ENCODE measurements at regions not wholly inside any gene's neighbourhood (a gene's known extent, or its start where the extent isn't known, plus 50 kb on each side); places are given as distances from the start of the nearest gene placed in this dataset.
A peak's percentile ranks its signal among the peaks of the same experiment; 100 is the strongest.
"Not testable (repeated sequence)": the region's sequence is repeated elsewhere in the genome, so short reads cannot be mapped to it uniquely, and the experiment has no call there.

DNA sequence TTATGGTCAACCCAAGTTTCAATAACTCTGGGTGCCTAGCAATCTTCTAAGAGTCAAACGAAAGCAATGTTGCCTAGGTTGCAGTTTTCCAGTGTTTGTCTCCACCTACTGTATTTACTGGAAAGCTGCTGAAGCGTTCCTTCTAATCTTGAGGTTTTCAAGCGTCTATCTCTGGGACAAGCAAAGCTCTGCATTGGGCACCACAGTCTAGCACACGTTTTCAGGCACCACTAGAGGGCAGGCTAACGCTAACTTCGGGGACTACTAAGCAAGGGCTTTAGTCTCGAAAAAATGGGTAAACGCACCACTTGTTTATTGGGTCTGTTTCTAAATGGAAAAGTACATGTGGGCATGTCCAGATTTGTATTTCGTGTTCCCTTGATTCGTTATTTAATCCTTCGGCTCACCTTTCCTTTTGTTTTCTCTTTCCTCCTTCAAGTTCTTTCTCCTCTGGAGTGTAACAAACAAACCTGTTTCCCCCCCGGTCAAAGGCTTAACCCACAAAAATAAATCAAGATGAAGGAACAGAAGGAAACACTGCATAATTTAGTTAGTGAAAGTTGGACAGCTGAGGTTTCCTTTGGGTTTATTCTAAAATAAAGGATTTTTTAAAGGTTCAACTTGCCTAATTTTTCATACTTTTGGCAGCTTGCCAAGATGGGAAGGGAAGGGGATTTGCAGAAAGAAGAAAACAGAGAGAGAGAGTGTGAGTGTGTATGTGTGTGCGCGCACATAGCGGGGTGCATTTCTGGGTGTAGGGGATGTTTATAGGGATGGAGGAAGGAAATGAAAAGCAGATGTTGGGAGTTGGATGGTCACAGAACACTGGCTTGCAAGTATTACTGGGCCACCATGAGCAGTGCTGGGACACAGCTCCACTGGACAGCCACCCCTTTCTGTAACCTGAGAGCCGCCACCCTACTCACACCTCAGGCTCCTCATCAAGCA, 348.3 kb downstream of the GOLGA6L6 start:
- DNase-seq (ENCODE audit: low read depth, low spot score) = peak; percentile 3

DNA sequence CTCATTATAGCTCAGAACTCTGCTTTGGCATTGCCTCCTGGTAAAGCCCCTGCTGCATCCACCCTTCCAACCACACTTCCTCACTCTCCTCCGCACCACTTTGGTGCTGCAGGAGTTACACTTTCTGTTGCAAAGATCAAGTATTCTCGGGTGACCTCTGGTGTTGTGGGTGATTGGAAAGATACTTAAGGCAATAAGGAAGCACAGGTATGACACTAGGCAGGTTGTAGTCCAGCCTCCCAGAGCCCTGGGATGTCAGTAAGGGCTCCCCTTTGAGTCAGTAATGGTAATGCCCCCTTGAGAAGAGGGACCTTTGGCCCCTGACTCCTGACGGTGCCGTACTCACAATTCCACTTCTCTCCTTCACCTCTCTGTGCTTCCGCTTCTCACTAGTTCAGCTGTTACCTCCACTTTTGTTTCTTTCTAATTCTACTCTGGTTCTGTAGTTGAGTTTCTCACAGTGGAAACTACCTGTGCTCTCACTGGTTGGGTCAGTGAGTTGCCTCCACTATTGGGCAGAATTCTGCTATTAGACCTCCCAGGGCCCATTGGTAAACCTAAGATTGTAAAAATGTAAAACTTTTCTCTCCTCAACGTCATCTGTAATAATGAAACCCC, 350.0 kb downstream of the GOLGA6L6 start:
- DNase-seq (ENCODE audit: low read depth, low spot score) = not testable (repeated sequence)

DNA sequence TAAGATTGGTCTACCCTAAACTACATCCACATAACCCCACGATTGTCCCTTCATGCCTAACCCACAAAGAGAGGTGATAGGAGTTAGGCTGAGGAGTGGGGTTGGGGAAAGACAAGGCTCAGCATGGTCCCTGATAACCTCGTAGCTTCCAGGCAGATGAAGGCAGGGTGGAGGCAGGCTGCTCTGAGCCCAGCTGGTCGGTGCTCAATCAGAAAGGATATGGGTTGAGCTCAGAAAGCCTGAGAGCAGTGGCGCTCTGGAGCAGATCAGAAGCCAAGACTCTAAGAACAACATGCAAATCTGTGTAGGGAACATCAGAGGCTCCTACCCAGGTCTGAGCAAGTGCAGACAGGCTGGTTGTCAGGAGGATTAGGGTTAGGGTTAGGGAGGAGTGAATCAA, 353.0 kb downstream of the GOLGA6L6 start:
- DNase-seq (ENCODE audit: low read depth, low spot score) = not testable (repeated sequence)

DNA sequence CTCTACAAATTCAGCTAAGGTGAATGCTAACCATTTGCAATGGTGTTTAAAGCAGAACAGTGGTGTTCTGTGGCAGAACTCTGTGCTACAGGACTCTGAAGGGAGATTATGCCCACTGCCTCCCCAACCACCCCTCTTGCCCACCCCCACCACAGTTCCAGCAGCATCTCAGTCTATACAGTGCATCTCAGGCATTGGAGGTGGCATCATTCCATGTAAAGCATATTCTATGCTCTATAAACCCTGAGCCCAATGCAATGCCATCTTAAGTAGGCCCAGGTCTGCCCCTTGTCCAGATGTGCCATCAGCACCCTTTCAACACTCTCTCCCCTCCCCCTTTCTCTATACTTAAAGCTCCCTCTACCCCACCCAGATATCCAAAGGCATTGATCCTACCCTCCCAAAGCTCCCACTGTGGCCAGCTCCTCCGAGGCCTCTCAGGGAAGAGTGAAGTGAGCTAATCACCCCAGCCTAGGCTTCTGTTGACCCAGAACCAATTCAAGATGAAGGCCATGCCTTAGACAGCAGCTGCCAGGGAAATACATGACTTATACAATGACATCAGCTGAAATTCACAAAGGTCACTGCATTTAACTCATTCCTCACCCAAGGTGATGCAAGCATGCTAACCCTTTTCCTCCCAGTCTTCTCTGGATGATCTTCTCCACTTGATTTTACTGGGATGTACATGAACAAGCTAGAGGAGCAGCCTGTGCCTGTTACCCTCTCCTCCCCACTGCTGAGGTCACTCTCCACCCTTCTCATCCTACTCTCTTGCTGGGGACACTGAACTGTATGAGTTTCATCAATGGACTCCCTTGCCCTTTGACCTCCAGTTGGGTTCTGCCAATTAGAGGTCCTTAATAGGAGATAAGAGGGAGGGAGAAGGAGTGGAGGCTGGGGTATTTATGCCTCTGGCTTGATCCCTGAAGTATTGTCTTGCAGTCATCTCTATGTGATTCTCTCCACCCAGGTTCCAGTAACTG, 353.9 kb downstream of the GOLGA6L6 start:
- DNase-seq (ENCODE audit: low read depth, low spot score) = not testable (repeated sequence)

DNA sequence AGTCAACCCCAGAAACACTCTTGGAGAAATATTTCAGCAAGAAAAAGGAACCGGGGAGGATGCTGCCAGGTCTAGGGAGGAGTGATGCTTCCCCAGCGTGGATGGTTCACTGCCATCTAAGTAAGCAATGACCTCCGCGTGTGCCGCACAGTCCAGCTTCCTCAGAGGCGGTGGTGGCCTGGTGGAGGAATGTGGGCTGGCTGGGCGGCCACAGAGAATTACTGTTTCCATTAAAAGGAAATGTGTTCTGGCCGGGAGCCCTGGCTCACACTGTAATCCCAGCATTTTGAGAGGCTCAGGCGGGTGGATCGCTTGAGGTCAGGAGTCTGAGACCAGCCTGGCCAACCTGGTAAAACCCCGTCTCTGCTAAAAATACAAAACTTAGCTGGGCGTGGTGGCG, 356.7 kb downstream of the GOLGA6L6 start:
- DNase-seq (ENCODE audit: low read depth, low spot score) = not testable (repeated sequence)

DNA sequence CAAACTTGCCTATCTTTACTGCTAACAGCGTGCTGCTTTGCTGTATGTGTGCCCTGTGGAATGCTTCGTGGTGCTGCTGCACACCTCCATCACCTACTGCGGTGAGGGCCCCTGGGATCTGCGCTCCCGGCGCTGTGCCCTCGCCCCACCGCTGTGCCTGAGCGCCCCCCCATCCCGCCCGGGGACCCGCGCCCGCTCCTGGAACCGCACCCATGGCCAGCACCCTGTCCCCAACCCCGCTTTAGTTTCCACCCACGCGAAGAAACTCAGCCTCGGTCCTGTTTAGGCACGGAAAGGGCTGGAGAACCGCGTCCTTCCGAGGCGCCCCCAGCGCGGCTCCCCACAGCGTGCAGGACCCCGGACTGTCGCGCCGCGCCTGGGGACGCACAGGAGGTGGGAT, 373.4 kb downstream of the GOLGA6L6 start:
- not testable (repeated sequence) for DNase-seq (ENCODE audit: low read depth, low spot score)

DNA sequence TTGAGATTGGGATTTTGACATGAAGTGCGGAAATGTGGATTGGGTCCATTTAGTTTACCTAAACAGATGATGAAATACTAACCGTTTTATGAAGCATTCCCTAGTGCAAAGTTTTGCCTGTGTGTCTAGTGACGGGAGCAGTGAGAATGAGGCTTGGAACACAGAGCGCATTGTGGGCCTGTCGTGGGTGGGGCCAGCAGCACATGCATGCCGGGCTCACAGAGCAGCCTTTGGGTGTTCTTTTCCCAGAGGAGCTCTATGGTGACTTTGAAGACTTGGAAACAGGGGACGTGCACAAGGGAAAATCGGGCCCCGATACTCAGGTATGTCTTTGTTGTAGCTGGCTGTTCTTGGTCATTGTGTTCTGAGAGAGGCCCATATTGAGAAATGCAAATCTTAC, 388.1 kb downstream of the GOLGA6L6 start:
- DNase-seq (ENCODE audit: low read depth, low spot score) = not testable (repeated sequence)

DNA sequence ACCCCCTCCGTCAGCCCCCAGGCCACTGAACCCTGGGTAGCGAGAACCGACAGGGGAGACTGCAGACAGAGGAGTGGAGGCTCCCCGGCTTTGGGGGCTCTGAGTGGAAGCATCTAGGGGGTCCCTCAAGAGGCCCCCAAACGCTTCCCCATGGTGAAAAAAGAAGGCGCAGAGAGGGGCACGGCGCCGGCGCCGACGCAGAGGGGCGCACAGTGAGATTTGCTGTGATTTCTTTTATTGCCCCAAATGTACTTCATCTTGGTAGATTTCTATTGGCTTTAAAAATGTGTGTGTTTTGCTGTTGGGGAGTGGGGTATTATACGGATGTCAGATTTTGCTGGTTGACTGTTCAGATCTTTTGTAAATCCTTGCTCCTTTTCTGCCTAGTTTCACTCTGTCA, 392.9 kb downstream of the GOLGA6L6 start:
- not testable (repeated sequence) for DNase-seq (ENCODE audit: low read depth, low spot score)

DNA sequence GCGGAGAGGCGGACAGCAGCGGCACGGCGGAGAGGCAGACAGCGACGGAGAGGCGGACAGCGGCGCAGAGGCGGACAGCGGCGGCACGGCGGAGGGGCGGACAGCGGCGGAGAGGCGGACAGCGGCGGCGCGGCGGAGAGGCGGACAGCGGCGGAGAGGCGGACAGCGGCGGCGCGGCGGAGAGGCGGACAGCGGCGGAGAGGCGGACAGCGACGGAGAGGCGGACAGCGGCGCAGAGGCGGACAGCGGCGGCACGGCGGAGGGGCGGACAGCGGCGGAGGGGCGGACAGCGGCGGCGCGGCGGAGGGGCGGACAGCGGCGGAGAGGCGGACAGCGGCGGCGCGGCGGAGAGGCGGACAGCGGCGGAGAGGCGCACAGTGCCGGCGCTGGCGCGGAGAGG, 393.6 kb downstream of the GOLGA6L6 start:
- not testable (repeated sequence) for DNase-seq (ENCODE audit: low read depth, low spot score)

DNA sequence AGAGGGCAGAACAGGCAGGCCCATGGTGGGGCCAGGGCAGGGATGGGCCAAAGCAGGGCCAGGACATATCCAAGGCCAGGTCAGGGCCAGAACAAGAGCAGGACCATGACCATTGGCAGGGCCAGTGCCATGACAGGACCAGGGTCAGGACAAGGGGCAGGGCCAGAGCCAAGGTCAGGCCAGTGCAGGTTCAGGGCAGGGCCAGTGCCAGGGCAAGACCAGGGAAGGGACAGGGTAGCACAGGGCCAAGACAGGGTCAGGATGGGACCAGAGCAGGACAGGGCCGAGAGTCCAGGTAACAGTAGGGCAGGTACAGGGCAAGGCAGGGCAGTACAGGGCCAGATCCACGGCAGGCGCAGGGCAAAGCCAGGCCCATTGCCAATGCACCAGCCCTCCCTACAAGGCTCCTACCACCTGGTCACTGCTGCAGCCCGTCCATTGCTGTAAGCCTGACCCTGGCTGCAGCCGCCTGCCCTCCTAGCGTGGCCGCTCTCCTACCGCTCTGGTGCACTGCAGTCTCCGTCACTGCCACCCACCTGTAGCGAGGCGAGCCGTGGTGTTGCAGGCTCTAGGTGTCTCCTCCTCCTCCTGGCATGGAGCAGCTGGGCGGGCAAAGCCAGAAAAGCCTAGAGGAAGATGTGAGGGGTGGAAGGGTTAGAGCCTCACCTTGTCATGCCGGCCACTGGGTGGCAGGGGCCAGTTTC, 397.1 kb downstream of the GOLGA6L6 start:
- DNase-seq (ENCODE audit: low read depth, low spot score) = not testable (repeated sequence)

DNA sequence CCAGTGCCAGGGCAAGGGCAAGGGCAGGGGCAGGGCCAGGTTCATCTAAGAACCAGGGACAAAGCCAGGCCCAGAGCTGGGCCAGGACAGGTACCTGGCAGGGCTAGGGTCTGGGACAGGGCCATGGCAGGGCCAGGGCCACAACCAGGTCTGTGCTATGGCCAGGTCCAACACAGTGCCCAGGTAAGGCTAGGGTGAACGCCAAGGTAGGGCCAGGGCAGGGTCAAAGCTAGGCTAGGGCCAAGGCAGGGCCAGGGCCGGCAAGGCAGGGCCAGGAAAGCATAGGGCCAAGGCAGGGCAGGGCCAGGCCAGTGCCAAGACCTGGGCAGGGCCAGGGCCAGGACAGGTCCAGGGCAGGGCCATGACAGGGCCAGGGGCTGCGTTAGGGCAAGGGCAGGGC, 398.7 kb downstream of the GOLGA6L6 start:
- DNase-seq (ENCODE audit: low read depth, low spot score) = not testable (repeated sequence)

DNA sequence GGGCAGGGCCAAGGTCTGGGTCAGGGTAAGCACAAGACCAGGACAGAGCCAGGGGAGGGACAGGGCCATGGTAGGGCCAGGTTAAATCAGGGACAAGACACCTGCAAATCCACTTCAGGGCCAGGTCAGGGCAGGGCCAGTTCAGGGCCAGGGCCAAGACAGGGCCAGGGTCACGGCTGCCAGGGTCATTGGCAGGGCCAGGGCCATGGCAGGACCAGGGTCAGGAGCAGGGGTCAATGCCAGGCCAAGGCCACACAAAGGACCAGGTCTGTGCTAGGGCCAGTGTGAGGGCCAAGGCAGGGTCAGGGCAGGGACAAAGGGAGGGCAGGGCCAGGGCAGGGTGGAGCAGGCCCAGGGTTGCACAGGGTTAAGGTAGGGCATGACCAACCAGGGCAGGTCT, 399.2 kb downstream of the GOLGA6L6 start:
- DNase-seq (ENCODE audit: low read depth, low spot score) = not testable (repeated sequence)

DNA sequence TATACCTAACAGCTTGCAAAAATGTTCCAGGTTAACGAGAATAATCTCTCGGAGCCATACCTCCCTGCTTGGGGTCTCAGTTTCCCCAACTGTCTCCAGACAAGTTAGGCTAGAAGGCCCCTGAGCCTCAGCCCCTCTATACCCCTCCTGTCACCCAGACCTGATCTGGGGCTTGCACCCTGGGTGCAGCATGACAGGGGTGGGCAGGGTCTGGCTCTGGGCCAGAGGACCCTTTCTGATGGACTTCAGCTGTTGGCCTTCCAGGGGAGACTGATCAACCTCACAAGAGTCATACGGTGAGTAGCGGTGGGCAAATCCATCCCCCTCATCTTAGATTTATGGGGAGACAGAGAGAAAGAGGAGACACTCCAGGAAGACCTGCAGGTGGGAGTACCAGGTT, 416.9 kb downstream of the GOLGA6L6 start:
- DNase-seq (ENCODE audit: low read depth, low spot score) = not testable (repeated sequence)

DNA sequence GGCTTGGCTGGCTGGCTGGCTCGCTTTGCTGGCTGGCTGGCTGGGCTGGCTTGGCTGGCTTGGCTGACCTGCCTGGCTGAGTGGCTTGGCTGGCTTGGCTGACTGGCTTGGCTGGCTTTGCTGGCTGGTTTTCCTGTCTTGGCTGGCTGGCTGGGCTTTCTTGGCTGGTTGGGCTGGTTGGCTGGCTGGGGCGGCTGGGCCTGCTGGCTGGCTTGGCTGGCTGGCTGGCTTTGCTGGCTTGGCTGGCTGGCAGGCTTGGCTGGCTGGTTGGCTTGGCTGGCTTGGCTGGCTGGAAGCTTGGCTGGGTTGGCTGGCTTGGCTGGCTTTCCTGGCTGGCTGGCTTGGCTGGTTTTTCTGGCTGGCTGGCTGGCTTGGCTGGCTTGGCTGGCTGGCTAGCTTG, 435.6 kb downstream of the GOLGA6L6 start:
- DNase-seq (ENCODE audit: low read depth, low spot score) = no peak

DNA sequence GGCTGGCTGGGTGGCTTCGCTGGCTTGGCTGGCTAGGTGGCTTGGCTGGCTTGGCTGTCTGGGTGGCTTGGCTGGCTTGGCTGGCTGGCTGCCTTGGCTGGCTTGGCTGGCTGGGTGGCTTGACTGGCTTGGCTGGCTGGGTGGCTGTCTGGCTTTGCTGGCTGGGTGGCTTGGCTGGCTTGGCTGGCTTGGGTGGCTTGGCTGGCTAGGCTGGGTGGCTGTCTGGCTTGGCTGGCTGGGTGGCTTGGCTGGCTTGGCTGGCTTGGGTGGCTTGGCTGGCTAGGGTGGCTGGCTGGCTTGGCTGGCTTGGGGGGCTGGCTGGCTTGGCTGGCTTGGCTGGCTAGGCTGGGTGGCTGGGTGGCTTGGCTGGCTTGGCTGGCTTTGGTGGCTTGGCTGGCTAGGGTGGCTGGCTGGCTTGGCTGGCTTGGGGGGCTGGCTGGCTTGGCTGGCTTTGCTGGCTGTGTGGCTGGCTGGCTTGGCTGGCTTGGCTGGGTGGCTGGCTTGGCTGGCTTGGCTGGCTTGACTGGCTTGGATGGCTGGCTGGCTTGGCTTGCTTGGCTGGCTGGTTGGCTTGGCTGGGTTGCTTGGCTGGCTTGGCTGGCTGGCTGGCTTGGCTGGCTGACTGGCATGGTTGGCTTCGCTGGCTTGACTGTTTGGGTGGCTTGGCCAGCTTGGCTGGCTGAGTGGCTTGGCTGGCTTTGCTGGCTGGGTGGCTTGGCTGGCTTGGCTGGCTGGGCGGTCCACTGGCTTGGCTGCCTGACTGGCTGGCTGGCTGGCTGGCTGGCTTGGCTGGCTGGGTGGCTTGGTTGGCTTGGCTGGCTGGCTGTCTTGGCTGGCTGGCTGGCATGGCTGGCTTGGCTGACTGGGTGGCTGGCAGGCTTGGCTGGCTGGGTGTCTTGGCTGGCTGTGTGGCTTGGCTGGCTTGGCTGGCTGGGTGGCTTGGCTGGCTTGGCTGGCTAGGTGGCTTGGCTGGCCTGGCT, 436.3 kb downstream of the GOLGA6L6 start:
- DNase-seq (ENCODE audit: low read depth, low spot score) = not testable (repeated sequence)

DNA sequence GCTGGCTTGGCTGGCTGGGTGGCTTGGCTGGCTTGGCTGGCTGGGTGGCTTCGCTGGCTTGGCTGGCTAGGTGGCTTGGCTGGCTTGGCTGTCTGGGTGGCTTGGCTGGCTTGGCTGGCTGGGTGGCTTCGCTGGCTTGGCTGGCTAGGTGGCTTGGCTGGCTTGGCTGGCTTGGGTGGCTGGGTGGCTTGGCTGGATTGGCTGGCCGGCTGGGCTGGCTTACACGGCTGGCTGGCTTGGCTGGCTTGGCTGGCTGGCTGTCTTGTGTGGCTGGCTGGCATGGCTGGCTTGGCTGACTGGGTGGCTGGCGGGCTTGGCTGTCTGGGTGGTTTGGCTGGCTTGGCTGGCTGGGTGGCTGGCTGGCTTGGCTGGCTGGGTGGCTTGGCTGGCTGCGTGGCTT, 437.0 kb downstream of the GOLGA6L6 start:
- DNase-seq (ENCODE audit: low read depth, low spot score) = not testable (repeated sequence)

DNA sequence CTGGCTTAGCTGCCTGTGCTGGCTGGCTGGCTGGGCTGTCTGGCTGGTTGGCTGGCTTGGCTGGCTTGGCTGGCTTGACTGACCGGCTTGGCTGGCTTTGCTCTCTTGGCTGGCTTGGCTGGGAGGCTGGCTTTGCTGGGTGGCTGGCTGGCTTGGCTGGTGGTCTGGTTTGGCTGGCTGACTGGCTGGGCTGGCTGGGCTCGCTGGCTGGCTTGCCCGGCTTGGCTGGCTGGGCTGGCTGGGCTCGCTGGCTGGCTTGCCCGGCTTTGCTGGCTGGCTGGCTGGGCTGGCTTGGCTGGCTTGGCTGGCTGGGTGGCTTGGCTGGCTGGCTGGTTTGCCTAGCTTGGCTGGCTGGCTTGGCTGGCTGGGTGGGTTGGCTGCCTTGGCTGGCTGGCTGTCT, 438.7 kb downstream of the GOLGA6L6 start:
- DNase-seq (ENCODE audit: low read depth, low spot score) = not testable (repeated sequence)

DNA sequence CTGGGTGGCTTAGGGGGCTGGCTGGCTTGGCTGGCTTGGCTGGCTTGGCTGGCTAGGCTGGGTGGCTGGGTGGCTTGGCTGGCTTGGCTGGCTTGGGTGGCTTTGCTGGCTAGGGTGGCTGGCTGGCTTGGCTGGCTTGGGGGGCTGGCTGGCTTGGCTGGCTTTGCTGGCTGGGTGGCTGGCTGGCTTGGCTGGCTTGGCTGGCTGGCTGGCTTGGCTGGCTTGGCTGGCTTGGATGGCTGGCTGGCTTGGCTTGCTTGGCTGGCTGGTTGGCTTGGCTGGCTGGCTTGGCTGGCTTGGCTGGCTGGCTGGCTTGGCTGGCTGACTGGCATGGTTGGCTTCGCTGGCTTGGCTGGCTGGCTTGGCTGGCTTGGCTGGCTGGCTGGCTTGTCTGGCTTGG, 439.4 kb downstream of the GOLGA6L6 start:
- not testable (repeated sequence) for DNase-seq (ENCODE audit: low read depth, low spot score)

DNA sequence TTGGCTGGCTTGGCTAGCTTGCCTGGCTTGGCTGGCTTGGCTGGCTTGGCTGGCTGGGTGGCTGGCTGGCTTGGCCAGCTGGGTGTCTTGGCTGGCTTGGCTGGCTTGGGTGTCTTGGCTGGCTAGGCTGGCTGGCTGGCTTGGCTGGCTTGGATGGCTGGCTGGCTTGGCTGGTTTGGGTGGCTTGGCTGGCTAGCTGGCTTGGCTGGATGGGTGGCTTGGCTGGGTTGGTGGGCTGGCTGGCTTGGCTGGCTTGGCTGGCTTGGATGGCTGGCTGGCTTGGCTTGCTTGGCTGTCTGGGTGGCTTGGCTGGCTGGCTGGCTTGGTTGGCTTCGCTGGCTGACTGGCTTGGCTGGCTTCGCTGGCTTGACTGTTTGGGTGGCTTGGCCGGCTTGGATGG, 440.3 kb downstream of the GOLGA6L6 start:
- DNase-seq (ENCODE audit: low read depth, low spot score) = not testable (repeated sequence)
